SK-N-DZ (cell line): ENCODE measurements at regions not wholly inside any gene's neighbourhood (a gene's known extent, or its start where the extent isn't known, plus 50 kb on each side); places are given as distances from the start of the nearest gene placed in this dataset.

Experiments used
- DNase-seq: peaks from one replicate; pipeline ENCODE4 v3.0.0-alpha.2; 2015; ENCODE audit warnings: low spot score

DNA sequence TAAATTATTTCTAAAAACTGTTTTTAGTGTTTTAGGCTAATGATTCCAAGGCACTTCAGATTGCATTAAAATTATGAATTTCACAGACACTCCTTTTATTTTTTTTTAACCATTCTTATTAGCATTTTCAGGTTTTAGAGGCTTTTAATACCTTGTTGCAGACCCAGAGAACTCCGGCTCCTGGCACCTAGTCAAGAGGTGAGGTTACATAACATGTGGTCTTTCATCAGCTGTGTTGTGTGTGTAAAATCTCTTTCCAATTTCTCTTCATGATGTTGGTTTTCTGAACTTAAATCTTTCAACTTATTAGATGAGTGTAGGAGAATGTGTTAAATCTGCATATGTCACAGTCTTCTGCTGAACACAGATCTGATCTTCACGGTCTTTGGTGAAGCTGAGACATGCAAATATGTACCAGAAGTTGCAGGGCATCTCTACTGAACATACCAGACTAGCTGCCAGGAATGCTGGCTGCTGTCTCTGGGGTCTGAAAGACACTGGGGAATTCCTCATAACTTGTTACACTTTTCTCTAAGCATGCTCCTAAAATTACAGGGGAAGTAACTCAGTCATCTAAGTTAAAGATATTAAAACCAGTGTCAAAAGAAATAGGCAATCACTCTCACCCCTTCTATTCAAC is 1165.3 kb downstream of the EFNB2 start:
- DNase-seq = no peak

DNA sequence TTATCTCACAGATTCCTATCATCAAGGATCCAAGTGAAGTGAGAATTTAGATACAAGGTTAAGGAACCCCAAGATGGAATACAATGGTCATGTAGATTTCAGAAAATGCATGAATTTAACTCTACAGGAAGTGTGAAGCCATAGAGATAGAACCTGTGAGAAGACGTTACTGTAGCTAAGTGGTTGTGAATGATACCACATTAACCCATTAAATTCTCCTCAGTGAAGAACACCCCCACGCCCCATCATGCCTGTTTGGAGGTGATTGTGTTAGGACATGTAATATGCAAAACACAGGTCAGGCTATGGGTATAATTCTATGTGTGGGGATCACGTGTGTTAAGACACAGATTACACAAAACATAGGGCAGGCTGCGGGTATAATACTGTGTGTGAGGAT is 1166.7 kb downstream of the EFNB2 start:
- no peak for DNase-seq

DNA sequence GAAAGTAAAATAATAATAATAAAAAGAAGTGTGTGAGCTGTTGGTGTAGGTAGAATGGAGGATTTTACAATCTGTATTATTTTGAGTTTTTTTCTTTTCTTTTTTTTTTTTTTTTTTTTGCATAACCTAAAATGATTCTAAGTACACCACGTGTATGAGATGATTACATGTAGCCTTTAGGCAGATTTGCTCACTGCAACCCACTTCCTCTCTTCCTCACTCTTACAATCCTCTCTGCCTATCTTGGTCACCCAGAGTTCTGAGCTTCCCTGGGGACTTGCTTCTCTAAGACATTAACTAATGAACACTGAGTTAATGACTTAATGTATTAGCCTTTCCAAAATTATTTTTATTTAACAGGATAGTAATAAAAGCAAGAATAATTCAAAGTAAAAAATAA is 1169.6 kb downstream of the EFNB2 start:
- DNase-seq = no peak

DNA sequence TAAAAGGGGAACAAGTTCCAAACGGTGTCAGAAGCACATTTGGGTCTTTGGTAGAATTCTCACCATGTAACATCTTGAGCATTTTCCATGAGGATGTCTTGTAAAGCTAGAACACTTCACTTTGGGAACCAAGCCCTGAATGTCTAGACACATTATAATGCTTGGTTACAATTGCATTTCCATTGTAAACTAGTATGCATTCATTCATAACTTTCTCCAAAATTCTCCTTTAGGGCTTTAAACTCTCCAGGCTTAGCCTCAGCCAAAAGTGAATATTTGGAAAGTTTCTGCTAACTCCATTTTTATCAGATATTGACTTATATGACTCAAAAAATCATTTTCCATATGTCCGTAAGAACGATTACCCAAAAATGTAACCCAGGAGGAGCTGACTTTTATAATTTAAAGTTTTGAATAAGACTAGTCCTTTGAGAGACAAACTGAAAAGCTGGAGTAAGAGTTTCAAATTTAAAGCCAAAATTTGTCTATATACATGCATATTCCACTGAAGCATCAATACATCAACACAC is 1170.4 kb downstream of the EFNB2 start:
- no peak for DNase-seq

DNA sequence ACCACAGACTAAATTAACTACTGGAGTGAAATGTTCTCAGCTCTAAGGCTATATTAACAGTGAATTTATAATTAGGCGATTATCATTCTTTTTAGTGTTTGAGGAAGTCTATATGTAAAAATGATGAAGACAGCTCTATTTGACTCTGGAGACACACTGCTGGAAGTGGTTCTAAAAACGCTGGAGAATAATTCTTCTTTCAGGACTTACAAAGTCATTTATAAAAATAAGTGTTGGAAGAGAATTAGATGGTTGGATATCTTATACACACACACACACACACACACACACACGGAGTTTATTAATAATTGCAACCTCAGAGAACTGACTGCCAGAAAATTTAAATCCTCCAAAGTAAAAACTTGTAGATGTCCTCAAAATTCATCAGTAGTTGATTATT is 1171.3 kb downstream of the EFNB2 start:
- DNase-seq = no peak

DNA sequence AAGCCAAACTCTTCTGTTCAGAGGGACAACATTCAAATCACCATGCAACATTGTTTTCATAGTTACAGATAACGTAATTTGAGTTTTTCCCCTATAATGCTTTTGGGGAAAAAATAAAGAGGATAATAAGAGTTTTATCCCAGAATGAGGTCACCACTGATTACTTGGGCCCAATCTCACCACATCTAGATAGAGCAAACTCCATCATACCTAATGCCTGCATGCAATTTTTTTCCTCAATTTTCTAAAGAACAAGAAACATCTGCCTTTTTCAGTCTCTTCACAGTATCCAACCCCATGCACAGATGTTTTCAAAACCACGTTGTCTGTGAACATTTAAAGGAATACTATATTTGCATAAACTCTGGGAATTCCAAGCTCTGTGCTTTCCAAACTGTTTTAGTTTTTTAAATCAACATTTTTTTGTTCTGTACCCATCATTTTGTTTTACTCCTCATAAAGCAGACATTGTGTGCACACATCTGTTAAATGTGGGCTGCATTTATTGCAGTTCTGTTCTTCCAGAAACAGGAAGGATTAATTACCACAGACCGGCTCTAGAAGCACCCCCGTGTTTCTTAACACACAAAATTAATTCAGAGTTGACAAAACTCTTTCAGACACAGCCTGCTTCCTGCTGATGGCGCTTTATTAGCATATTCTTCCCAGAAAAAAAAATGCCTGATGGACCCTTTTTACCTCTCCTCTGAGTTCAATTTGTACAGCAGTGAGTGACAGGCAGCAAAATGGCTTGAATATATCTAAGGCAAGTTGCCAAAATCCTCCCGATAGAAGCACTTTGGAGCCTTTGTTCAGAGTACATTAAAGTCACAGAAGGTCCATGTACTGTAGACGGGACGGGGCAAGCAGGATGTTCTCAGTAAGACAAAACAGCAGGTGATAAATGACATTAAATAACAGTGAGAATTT is 1171.9 kb downstream of the EFNB2 start:
- DNase-seq = no peak

DNA sequence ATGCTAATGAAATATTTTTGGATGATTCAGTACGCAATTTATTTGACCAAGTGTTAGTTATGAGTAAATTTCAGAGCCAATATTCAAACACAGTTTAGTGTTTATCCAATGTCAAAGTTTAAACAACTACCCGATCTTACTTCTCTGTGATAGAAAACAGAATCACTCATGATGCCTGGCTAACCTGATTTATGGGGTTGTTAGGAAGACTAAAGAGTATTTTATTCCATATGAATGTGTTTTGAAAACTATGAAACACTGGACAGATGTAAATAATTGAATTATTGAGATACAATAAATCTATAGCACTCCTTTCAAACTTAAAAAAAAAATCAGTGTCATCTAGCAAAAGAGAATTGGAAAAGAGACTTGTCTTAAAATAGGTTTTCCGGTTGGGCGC is 1181.8 kb downstream of the EFNB2 start:
- peak; percentile 20 for DNase-seq

DNA sequence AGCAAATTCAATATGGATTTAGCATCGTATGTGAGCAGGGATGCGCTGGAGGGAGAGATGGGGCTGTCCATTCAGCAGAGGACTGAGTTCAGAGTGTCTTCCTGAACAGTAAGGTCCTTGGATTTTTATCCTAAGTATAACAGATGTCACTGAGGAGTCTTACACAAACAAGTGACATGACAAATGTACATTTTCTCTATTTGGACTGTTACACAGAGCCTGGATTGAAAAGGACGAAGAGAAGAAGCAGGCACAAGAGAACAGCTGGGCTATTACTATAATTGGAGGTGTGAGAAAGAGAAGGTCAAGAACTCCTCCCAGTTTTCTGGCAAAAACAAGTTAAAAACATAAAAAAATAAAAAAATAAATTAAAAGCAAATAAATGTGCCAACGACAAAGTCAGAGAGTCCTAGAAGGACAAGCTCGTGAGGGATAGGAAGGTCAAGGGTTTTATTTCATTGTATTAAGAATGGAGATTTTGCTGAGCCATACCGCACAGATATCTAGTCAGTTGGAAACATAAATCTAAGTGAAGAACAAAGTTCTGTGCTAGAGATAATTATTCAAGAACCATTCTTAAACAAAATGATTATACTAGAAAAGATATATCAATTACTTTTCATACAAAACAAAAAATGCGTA is 1186.3 kb downstream of the EFNB2 start:
- no peak for DNase-seq

DNA sequence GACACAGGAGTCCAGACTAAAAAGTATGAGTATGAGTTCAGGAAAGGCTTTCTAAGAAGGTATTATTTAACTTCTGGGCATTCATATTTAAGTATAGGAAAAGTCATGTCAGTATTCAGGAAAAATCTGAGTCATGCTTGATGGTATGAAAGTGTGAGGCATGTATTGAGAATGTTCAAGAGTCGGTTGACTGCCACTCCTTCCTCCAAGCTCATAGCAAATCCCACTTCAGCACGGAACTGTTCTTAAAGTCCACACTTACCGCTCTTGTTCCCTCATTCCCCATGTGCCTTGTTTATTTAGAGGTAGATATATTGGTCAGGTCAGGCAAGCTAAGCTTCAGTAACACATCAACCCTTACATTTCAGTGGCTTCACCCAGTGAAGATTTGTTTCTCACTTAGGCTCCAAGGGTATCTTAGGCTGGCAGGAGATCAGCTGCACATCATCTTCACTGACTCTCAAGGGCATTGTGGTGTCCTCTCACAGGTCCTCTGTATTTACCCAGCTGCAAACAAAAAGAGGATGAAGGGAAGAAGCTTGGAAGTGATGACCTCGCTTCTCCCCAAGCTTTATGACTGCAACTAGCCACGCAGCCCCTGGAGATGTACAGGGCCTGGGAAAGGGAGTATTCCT is 1189.2 kb downstream of the EFNB2 start:
- no peak for DNase-seq

DNA sequence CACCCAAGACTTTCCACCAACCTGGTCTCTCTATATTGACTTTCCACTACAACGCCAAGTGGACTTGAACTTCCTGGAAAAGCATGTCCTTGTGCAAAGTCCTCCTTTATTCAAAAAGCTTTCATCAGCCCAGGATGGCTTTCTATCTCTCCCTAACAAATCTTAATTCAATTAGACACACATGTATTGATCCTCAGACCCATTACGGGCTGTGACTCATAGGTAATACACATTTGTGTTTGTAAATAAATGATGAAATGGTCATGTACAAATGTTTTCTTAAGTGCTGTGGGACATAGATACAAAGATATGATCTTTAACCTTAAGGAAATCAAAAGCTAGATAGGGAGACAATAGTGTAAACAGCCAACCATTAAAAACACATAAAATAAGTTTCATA is 1189.7 kb downstream of the EFNB2 start:
- no peak for DNase-seq

DNA sequence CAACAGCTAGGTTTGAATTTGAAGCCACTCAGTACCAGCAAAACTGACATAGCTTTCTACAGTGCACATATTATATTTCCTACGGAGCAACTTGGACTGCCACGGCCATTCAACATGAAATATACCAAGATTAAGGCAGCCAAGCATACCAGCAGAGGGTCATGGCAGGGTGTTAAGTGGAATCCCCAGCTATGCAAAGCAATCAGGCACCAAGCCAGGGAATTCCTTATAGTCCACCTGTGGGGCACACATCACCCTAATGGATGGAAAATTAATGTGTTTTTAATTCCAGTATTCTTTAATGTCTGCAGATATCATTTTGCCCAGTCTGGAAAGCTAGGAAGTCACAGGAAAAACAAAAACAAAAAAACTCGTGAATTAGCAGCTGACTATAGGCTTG is 1190.3 kb downstream of the EFNB2 start:
- DNase-seq = no peak

DNA sequence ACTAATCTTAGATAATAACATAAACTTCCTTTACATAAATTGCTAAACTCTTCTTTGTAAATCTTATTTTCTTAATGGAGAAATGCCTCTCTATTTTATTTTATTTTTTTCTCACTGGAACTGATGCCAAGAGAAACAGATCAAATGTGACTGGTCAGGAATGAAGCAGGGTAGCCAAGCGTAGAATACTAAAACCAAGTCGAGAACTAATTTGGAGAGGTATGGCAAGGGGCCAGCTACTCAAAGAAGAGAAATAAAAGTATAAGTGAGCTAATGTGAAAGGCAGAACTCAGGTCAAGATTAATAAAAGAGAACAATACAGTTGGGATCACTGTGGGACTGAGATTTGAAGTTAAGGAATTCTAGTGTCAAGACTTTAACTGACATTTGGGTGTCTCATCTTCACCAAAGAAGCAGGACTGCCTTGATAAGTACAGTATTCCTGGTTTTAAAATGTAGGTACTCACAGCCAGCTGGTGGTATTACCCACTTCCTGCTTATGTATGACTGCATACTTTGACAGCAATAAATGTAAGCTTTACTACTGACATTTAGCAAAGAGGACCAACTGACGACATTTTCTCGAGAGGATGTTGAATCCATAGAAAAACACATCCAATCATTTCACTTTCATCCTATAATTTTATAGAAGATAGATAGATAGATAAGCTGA is 1192.2 kb downstream of the EFNB2 start:
- no peak for DNase-seq

DNA sequence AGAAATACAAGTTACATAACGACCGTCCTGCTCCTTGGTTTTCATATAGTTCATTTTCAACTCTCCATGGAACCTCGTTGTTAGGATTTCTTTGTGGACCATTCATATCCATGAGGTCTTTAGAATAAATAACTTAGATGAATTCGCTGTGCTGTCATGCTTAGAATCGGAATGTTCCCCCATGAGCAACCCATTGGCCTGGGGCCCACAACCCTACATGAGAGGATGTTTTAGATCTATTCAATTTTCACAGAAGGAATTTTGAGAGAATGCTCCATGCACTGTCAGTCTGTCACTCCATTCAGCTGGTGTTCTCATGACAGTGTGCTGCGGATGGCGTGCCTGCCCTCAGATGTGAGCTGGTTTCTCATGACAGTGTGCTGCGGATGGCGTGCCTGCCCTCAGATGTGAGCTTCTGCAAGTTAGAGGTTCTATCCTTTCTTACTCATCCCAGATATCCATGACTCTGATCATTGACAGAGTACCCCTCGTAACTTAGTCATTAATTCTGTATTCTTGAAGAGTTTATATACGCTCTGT is 1193.1 kb downstream of the EFNB2 start:
- DNase-seq = no peak

DNA sequence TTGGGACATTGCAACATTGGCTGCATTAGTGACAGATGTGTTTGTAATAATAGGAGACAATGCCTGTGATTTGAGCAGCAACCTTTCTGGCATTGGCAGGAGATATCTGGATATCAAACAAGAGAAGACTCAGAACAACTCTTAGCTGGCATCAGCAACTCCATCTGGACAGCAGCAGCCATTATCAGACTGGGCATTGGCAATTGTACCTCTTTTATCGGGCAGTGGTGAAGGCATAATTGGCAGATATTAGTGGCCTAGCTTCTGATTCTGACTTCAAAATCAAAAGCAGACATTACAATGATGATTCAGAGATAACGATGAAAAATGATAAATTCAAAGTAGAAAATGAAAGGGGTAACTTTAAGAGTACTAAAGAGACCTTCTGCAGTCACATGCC is 1193.7 kb downstream of the EFNB2 start:
- no peak for DNase-seq

DNA sequence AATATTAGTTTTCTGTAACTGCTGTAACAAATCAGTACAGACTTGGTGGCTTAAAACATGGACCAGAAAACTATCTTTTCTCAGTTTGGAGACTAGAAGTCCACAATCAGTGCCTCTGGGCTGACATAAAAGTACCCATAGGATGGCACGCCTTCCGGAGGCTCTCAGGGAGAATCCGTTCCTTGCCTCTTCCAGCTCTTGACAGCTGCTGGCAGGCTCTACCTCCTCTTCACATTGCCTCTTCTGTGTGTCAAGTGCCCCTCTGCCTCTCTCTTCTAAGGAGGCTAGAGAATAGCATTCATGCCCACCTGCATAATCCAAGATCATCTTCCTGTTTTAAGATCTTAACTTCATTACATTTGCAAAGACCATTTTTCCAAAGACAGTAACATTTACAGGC is 1194.2 kb downstream of the EFNB2 start:
- DNase-seq = no peak

DNA sequence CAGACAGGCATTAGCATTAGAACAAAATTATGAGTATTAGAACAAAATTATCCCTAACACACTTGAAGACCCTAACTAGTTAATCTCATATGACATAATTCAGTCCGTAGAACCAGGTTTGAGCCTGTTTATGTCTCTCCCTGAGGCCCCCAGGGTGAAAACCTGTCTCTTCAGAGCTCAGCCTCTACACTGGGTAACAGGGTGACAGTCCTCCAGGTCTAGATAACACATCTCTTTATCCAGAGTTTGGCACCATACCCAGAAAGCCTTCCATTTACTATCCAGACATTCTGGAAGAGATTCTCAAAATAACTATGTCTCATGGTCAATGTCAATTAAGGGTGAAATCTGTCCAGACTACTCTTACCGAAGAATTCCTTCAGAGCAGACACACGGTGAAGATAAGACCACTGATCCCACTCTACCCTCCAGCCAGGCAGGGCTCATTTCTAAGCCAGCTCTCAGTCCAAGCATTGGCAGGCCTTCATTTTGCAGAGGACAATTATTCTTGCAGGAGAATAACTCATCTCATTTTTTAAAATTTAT is 1195.3 kb downstream of the EFNB2 start:
- peak; percentile 17 for DNase-seq

DNA sequence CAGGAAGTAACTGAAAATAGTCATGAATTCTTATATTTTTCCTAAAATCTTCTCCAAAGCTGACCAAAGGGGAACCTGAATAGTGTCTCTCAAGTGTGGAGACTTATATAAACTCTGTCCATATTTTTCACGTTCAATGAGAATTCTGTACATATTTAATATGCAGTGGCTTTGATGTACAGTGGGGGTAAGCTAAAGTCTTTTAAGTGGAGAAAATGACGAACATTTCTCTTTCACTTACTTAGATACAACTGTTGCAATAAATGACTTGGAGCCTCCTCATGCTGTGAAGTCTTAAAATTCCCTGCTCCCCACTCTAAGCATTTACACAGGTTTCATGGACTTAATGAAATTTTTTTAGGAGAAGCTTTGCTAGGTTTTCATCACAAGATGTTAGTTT is 1196.7 kb downstream of the EFNB2 start:
- no peak for DNase-seq

DNA sequence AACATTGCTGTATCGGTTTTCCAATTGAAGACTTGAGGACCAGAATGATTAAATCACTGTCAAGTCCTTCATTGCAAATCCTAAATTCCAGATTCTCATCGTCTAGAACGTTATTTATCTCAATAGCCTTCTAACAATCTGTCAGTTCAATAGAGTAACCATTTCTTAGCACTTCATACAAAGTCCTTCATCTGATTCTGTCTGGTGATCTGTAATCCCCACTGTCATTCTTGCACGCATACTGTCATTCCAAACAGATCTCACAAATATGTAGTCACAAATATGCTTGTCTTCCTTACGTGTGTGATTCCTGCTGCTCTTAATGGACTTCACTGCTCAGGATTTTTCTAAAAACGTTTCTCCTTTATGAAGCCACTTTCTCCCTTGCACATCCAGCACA is 1197.5 kb downstream of the EFNB2 start:
- DNase-seq = no peak

DNA sequence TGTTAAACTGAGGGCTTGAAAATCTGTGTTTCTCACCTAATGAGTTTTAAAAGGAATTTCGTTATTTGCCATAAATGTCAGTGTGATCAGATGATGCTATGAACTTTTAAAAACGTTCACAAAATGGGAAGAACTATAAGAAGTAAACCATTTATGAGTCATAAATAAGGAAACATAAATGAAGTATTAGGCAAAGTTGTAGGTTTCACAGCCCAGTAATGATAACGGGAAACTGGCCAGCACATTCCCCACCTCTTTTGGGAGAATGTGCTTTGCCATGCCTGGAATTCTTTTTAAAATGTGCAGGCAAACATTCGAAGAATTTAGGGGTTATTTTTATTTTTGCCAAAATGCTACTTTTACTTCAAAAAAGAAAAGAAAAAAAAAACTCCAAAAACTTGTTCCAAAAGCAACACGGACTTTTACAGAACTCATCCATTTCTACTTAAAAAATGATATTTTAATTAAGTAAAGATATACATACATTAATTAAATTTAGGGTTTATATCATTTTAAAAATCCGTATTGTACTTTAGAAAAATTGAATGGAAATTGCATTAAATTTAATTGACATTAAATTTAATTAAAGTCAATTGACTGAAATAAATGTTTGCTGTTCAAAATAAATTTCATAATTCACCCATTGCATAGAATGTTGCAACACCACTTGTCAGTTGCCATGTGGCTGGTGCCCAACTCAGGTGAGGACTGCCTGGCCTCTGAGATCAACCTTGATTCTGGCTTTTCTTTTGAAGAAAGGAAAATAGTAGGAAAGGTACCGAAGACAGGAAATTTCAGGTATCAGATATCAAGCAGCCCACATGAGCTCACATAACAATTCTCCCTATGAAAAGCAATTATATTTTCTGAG is 1198.5 kb downstream of the EFNB2 start:
- DNase-seq = no peak

DNA sequence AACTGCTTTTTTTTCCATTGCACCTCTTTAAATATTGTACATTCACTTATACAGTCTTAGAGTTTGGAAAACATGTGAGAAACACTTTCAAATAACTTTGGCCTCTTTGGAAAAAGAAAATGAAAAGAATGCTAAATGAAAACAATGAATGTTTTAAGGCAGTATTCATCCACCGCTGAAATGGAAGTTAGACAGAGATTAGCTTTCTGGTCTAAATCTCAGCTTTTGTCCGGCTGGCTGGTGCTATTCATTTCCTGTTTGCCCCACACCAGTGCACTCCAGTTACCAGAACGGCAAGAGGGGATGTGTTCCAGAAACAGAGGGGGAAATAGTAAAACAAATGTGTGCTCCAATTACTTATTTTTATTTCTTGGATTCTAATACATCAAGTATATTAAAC is 1201.3 kb downstream of the EFNB2 start:
- no peak for DNase-seq
